Heart right ventricle (tissue), 16 donors: ENCODE measurements at regions not wholly inside any gene's neighbourhood (a gene's known extent, or its start where the extent isn't known, plus 50 kb on each side); places are given as distances from the start of the nearest gene placed in this dataset.

Source experiments
- ATAC-seq, 8 donors: fragments of 200-7000 bp; cut with Tn5 transposase; one replicate each; pipeline ENCODE4 v1.9.1; 2020; ENCODE audit warnings: mild to moderate bottlenecking in 8 of 8, moderate library complexity in 8 of 8, moderate number of reproducible peaks in 1 of 8
- DNase-seq, 2 donors: peaks; one replicate each; pipeline ENCODE4 v3.0.0-alpha.2; 2020
- H3K27ac ChIP-seq, 10 donors: fragments of 200-600 bp; sonication (generic) in 2 of 10; one replicate each; pipeline versions ENCODE4 v1.5.0 to v1.8.0; 2020 to 2022; ENCODE audit warnings: mild to moderate bottlenecking in 3 of 10
- H3K27me3 ChIP-seq, 7 donors: fragments of 200-600 bp; one replicate each; pipeline ENCODE4 v1.8.0; 2021 to 2022; ENCODE audit warnings: mild to moderate bottlenecking in 2 of 7
- H3K36me3 ChIP-seq, 9 donors: fragments of 200-600 bp; sonication (generic) in 1 of 9; one replicate each; pipeline versions ENCODE4 v1.5.0 to v1.8.0; 2020 to 2022; ENCODE audit warnings: mild to moderate bottlenecking in 2 of 9
- H3K4me1 ChIP-seq, 9 donors: fragments of 200-600 bp; sonication (generic) in 1 of 9; one replicate each; pipeline versions ENCODE4 v1.5.0 to v1.8.0; 2020 to 2022; ENCODE audit warnings: mild to moderate bottlenecking in 4 of 9
- H3K4me3 ChIP-seq, 10 donors: fragments of 200-600 bp; sonication (generic) in 2 of 10; one replicate each; pipeline versions ENCODE4 v1.5.0 to v1.8.0; 2020 to 2022; ENCODE audit warnings: mild to moderate bottlenecking in 7 of 10, moderate library complexity in 2 of 10
- H3K9me3 ChIP-seq, 11 donors: fragments of 200-600 bp in 10 of 11; sonication (generic) in 2 of 11; one replicate each; pipeline versions ENCODE4 v1.5.0 to v1.8.0; 2013 to 2022; ENCODE audit warnings: mild to moderate bottlenecking in 2 of 11, control low read depth in 1 of 11, moderate library complexity in 1 of 11
- WGBS, 2 donors: extraction: QIAGEN DNeasy Blood & Tissue Kit; methylation state at CpG; one replicate each; pipeline ENCODE4 v1.1.7; 2013; ENCODE audit warnings: inconsistent platforms in 1 of 2; 5-methylcytosine and 5-hydroxymethylcytosine counted together
- intact Hi-C, 10 donors: fragments of 100-400 bp; cut with DNase I; formaldehyde crosslinking; loops; one replicate each; pipeline versions ENCODE4 v1.11.1 to v1.14.2; 2022
- TF ChIP-seq, protein P1 (sequence below), 9 donors: fragments of 200-600 bp; sonication (generic) in 2 of 9; IDR thresholded peaks; one replicate each; pipeline versions ENCODE4 v1.5.0 to v1.8.0; 2021 to 2022; ENCODE audit warnings: antibody characterized with exemption in 9 of 9, mild to moderate bottlenecking in 5 of 9, moderate library complexity in 1 of 9
- donor health status: Arrhythmogenic right ventricular cardiomyopathy.
- donor health status: ischemic (EF 13 %, LVEDD 7.1; RV severe dilation, severe dysfunction).
- donor health status: healthy with polysubstance abuse.
- donor health status: DM: no; HTN: yes; CAD: no.
- donor health status: DM: no; HTN: no; CAD: no.
- donor health status: ischemic (EF 25% LVEDD 6.9; RV normal size, moderate dysfunction).
- donor health status: ischemic (EF 25% LVEDD 5.7; RV mildly dilated, moderate dysfunction).
- donor health status: healthy.
- donor health status: DM: yes; HTN: yes; CAD: no.
- donor health status: Ischemic cardiomyopathy.
- donor health status: ischemic (EF 35%, LVEDD 5.7; RV mildly dilated, moderate dysfunction).
- donor health status: nonischemic (EF 11% LVEDD 7.7; RV severe dilation, severe dysfunction).
- donor health status: DM: yes; HTN: yes; CAD: no.
- donor health status: PGD.
- donor health status: ischemic (EF 29% LVEDD 5.4; RV normal size, mild dysfunction).
- donor health status: nonischemic (EF 23%, LVEDD 6.1; RV moderate dilation, normal function).

DNA sequence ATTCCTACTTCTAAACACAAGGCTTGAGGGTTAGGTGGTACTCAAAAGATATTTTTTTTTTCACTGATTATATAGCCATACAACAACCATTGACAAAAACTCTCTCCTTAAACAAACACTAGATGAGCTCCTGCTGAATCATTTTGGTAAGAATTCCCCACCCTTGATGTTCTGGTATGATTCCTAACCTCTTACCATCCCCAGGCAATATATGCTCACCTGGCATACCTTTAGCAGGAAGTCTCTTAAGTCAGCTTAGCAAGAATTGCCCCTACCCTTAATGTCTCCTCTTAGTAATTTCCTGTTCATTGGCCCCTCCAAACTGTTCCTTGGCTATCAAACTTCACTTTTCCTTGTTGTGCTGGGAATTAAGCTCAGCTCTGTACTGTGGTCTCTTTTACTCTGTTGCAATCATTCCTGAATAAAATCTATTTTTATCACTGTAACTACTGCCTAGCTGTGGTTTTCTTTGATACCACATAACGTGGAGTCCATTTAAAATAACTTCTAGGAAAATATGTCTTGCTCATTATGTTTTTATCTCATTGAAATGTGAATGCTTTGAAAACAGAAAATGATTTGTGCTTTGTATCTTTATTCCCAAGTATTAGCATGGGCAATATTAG lies 712.6 kb downstream of the SLC16A7 start:
- no peak overlapping the region for H3K4me3 ChIP-seq
- DNase-seq (no peak), ATAC-seq (no peak)
- no peaks in the 10 kb centered on the region for H3K9me3 ChIP-seq
- no peaks in the 10 kb centered on the region for H3K4me1 ChIP-seq
- no peaks in the 10 kb centered on the region for H3K27me3 ChIP-seq
- 14 to 18% methylated on average over 1 of the region's 1 CpG for WGBS, 2 donors
- intact Hi-C loops, result no loop called here
- TF ChIP-seq, protein P1, sequence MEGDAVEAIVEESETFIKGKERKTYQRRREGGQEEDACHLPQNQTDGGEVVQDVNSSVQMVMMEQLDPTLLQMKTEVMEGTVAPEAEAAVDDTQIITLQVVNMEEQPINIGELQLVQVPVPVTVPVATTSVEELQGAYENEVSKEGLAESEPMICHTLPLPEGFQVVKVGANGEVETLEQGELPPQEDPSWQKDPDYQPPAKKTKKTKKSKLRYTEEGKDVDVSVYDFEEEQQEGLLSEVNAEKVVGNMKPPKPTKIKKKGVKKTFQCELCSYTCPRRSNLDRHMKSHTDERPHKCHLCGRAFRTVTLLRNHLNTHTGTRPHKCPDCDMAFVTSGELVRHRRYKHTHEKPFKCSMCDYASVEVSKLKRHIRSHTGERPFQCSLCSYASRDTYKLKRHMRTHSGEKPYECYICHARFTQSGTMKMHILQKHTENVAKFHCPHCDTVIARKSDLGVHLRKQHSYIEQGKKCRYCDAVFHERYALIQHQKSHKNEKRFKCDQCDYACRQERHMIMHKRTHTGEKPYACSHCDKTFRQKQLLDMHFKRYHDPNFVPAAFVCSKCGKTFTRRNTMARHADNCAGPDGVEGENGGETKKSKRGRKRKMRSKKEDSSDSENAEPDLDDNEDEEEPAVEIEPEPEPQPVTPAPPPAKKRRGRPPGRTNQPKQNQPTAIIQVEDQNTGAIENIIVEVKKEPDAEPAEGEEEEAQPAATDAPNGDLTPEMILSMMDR (IDR thresholded peaks at IDR 0.05), result no peak
- no peak overlapping the region for H3K27ac ChIP-seq
- no peaks in the 10 kb centered on the region for H3K36me3 ChIP-seq

DNA sequence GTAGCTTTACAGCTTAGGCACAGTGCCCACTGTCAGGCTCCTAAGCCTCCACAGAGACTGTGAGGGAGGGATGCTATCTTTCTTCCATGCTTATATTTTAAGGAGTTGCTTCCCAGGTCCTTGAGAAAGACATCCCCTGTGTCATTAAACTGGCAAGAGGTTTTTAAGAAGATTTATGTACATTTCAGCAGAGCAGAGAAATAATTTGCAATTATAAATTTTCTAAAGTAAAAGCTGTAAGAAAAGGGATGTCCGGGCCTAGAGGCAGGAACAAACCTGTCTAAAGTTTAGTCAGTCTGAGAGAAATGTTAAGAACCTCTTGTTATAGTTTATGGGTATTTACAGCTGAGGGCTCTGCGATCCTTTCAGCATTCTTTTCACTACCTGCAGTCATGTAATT lies 716.1 kb downstream of the SLC16A7 start:
- Histone ChIP-seq H3K27ac (no peak overlapping the region), H3K36me3 (no peaks in the 10 kb centered on the region), H3K9me3 (no peaks in the 10 kb centered on the region), H3K27me3 (no peaks in the 10 kb centered on the region), H3K4me1 (no peaks in the 10 kb centered on the region), H3K4me3 (no peak overlapping the region)
- 82 to 83% methylated on average over 2 of the region's 2 CpGs for WGBS, 2 donors
- intact Hi-C loops, result no loop called here
- TF ChIP-seq, protein P1 (IDR thresholded peaks at IDR 0.05), result no peak
- DNase-seq (no peak), ATAC-seq (no peak)

GRCh38 chr12:60317361-60317760 lies 721.5 kb downstream of the SLC16A7 start:
- H3K9me3 ChIP-seq, result no peaks in the 10 kb centered on the region
- no peak for ATAC-seq
- H3K36me3 ChIP-seq, result no peaks in the 10 kb centered on the region
- 61 to 70% methylated on average over 1 of the region's 1 CpG for WGBS, 2 donors
- no peaks in the 10 kb centered on the region for H3K27me3 ChIP-seq
- intact Hi-C loops, result no loop called here
- no peak overlapping the region for H3K4me3 ChIP-seq
- H3K27ac ChIP-seq, result no peak overlapping the region
- DNase-seq, result no peak
- no peaks in the 10 kb centered on the region for H3K4me1 ChIP-seq
- TF ChIP-seq, protein P1 (IDR thresholded peaks at IDR 0.05), result no peak

GRCh38 chr12:60324746-60325145 lies 728.9 kb downstream of the SLC16A7 start:
- ATAC-seq, result no peak
- Histone ChIP-seq H3K27ac (no peak overlapping the region), H3K9me3 (peaks cover 0 to 7% (median 0%) of the 10 kb centered on the region in 11 donors), H3K36me3 (no peaks in the 10 kb centered on the region), H3K4me1 (no peaks in the 10 kb centered on the region), H3K4me3 (no peak overlapping the region), H3K27me3 (no peaks in the 10 kb centered on the region)
- TF ChIP-seq, protein P1 (IDR thresholded peaks at IDR 0.05), result no peak
- DNase-seq, result no peak
- intact Hi-C loops, result no loop called here
- WGBS, 2 donors, result 72 to 90% methylated on average over 1 of the region's 1 CpG
